SK-N-SH (cell line): ENCODE measurements at regions not wholly inside any gene's neighbourhood (a gene's known extent, or its start where the extent isn't known, plus 50 kb on each side); places are given as distances from the start of the nearest gene placed in this dataset.

Experiments
- CTCF ChIA-PET: fragments of 300-600, 350-600 bp; formaldehyde crosslinking; extraction: SDS; loops from one replicate; lab custom pipeline; 2021; lab: Yijun Ruan, JAX
- POLR2A ChIA-PET: fragments of 350-600 bp; sonication (Branson Sonifier 250); formaldehyde crosslinking; extraction: SDS; loops from one replicate; lab custom pipeline; 2020; ENCODE audit warnings: antibody characterized with exemption, inconsistent platforms; lab: Yijun Ruan, JAX
- DNase-seq: peaks from one replicate; pipeline ENCODE4 v3.0.0; 2012
- H2AFZ ChIP-seq: fragments of 200-600 bp; sonication (generic); 2 replicates; pipeline ENCODE4 v1.8.1; 2016; ENCODE audit warnings: antibody characterized with exemption, mild to moderate bottlenecking, low read depth
- H3F3A ChIP-seq: fragments of 200-600 bp; sonication (generic); replicated peaks from 2 replicates; pipeline ENCODE3; 2016; ENCODE audit warnings: antibody characterized with exemption, mild to moderate bottlenecking; ENCODE audit not compliant: insufficient read depth
- H3K27ac ChIP-seq, 2 experiments: fragments of 200-500 bp in 1 of 2; fragments of 200-600 bp in 1 of 2; sonication (Bioruptor generic) in 1 of 2; sonication (generic), shearing (Covaris generic) in 1 of 2; 2 replicates each; pipeline versions ENCODE4 v1.5.1 to v1.6.1; 2014 to 2016; ENCODE audit warnings: low read depth in 2 of 2, inconsistent platforms in 1 of 2, low read length in 1 of 2, mild to moderate bottlenecking in 1 of 2, mixed read lengths in 1 of 2
- H3K27me3 ChIP-seq: fragments of 200-600 bp; sonication (generic), shearing (Covaris generic); 2 replicates; pipeline ENCODE4 v1.6.1; 2016; ENCODE audit warnings: mixed run types; ENCODE audit not compliant: insufficient read depth
- H3K36me3 ChIP-seq, 2 experiments: fragments of 200-500 bp in 1 of 2; fragments of 200-600 bp in 1 of 2; sonication (Bioruptor generic) in 1 of 2; sonication (generic) in 1 of 2; replicated peaks in 1 of 2; 2 replicates each; pipeline versions ENCODE3 to v1.5.1; 2014 to 2016; ENCODE audit warnings: low read length in 1 of 2, mild to moderate bottlenecking in 1 of 2; ENCODE audit not compliant: insufficient read depth in 2 of 2, control insufficient read depth in 1 of 2
- H3K4me1 ChIP-seq, 2 experiments: fragments of 200-500 bp in 1 of 2; fragments of 200-600 bp in 1 of 2; sonication (Bioruptor generic) in 1 of 2; sonication (generic), shearing (Covaris generic) in 1 of 2; 2 replicates each; pipeline versions ENCODE4 v1.5.1 to v1.6.1; 2014 to 2016; ENCODE audit warnings: low read depth in 1 of 2, low read length in 1 of 2, mixed run types in 1 of 2; ENCODE audit not compliant: insufficient read depth in 2 of 2, control insufficient read depth in 1 of 2
- H3K4me2 ChIP-seq: fragments of 200-600 bp; sonication (generic), shearing (Covaris generic); 2 replicates; pipeline ENCODE4 v1.6.1; 2017; ENCODE audit warnings: mixed run types
- H3K4me3 ChIP-seq, 2 experiments: fragments of 200-500 bp in 1 of 2; fragments of 200-600 bp in 1 of 2; sonication (Bioruptor generic) in 1 of 2; sonication (generic), shearing (Covaris generic) in 1 of 2; 2 replicates each; pipeline versions ENCODE4 v1.5.1 to v1.8.1; 2014 to 2016; ENCODE audit warnings: low read depth in 2 of 2, inconsistent platforms in 1 of 2, low read length in 1 of 2, mild to moderate bottlenecking in 1 of 2, mixed read lengths in 1 of 2, moderate library complexity in 1 of 2
- H3K79me2 ChIP-seq: fragments of 200-600 bp; sonication (generic); 2 replicates; pipeline ENCODE4 v1.8.1; 2017; ENCODE audit warnings: mild to moderate bottlenecking; ENCODE audit not compliant: insufficient read depth
- H3K9ac ChIP-seq: fragments of 200-600 bp; sonication (generic); 2 replicates; pipeline ENCODE4 v1.6.1; 2017; ENCODE audit warnings: mixed run types
- H3K9me2 ChIP-seq: fragments of 200-600 bp; sonication (generic); 2 replicates; pipeline ENCODE4 v1.6.1; 2017; ENCODE audit warnings: mixed run types
- H3K9me3 ChIP-seq: fragments of 200-600 bp; sonication (generic); 2 replicates; pipeline ENCODE4 v1.6.1; 2017; ENCODE audit warnings: mixed run types, mild to moderate bottlenecking, moderate library complexity
- H4K20me1 ChIP-seq: fragments of 200-600 bp; sonication (generic); 2 replicates; pipeline ENCODE4 v1.6.1; 2017; ENCODE audit warnings: mild to moderate bottlenecking, mixed run types; ENCODE audit not compliant: insufficient read depth
- CHD2 ChIP-seq: fragments of 150-350 bp; IDR thresholded peaks from 2 replicates; pipeline ENCODE4 v1.6.1; 2018; ENCODE audit warnings: low read length; ENCODE audit not compliant: partially characterized antibody
- EZH2phosphoT487 ChIP-seq: fragments of 200-600 bp; sonication (generic); IDR thresholded peaks from 2 replicates; pipeline ENCODE4 v1.6.1; 2017; ENCODE audit warnings: low read depth, mixed run types, mild to moderate bottlenecking, antibody characterized with exemption, moderate library complexity, borderline replicate concordance
- FOSL2 ChIP-seq: IDR thresholded peaks from 2 replicates; pipeline ENCODE4 v1.4.0; 2012; ENCODE audit warnings: low read depth, mild to moderate bottlenecking, moderate library complexity, borderline replicate concordance
- FOXJ3 ChIP-seq: sonication (generic); formaldehyde crosslinking; IDR thresholded peaks from 2 replicates; pipeline ENCODE4 v1.5.1; 2020; ENCODE audit warnings: mild to moderate bottlenecking, missing genetic modification reagents
- FOXM1 ChIP-seq: IDR thresholded peaks from 2 replicates; pipeline ENCODE4 v1.4.0; 2012; ENCODE audit warnings: low read depth, mild to moderate bottlenecking
- GATA2 ChIP-seq: sonication (generic); formaldehyde crosslinking; IDR thresholded peaks from 2 replicates; pipeline ENCODE4 v1.5.0; 2020; ENCODE audit warnings: mild to moderate bottlenecking, missing genetic modification reagents
- MXI1 ChIP-seq: IDR thresholded peaks from 2 replicates; pipeline ENCODE4 v1.6.1; 2012; ENCODE audit warnings: mild to moderate bottlenecking, low read depth, low read length, improper control_type of control experiment
- NFIC ChIP-seq: IDR thresholded peaks from 2 replicates; pipeline ENCODE4 v1.4.0; 2012; ENCODE audit warnings: borderline replicate concordance
- RXRA ChIP-seq: IDR thresholded peaks from 2 replicates; pipeline ENCODE4 v1.4.0; 2012; ENCODE audit warnings: low read depth, mild to moderate bottlenecking, borderline replicate concordance
- SIN3A ChIP-seq: IDR thresholded peaks from 2 replicates; pipeline ENCODE4 v1.6.1; 2012; ENCODE audit warnings: low read depth, mild to moderate bottlenecking, low read length, moderate library complexity, borderline replicate concordance
- TAF1 ChIP-seq: IDR thresholded peaks from 2 replicates; pipeline ENCODE4 v1.6.1; 2012; ENCODE audit warnings: low read depth, mild to moderate bottlenecking, low read length, moderate library complexity, borderline replicate concordance
- TCF12 ChIP-seq: IDR thresholded peaks from 2 replicates; pipeline ENCODE4 v1.4.0; 2012
- YY1 ChIP-seq: IDR thresholded peaks from 2 replicates; pipeline ENCODE4 v1.4.0; 2012; ENCODE audit warnings: low read depth, mild to moderate bottlenecking
- WGBS: methylation state at CpG from one replicate; pipeline ENCODE4 v1.1.6; 2017; ENCODE audit warnings: low lambda C conversion rate; 5-methylcytosine and 5-hydroxymethylcytosine counted together
- TF ChIP-seq, protein P1 (sequence below): IDR thresholded peaks from 2 replicates; pipeline ENCODE4 v1.4.0; 2012; ENCODE audit warnings: low read depth
- TF ChIP-seq, protein P2 (sequence below): fragments of 200-600 bp; sonication (generic); IDR thresholded peaks from 2 replicates; pipeline ENCODE4 v1.6.1; 2017; ENCODE audit warnings: antibody characterized with exemption, mild to moderate bottlenecking, moderate library complexity
- TF ChIP-seq, protein P3 (sequence below): fragments of 150-350 bp; IDR thresholded peaks from 2 replicates; pipeline ENCODE4 v1.6.1; 2017; ENCODE audit warnings: antibody characterized with exemption, low read length, low read depth, borderline replicate concordance
- TF ChIP-seq, protein P4 (sequence below): IDR thresholded peaks from 2 replicates; pipeline ENCODE4 v1.4.0; 2012; ENCODE audit warnings: low read depth, borderline replicate concordance

DNA sequence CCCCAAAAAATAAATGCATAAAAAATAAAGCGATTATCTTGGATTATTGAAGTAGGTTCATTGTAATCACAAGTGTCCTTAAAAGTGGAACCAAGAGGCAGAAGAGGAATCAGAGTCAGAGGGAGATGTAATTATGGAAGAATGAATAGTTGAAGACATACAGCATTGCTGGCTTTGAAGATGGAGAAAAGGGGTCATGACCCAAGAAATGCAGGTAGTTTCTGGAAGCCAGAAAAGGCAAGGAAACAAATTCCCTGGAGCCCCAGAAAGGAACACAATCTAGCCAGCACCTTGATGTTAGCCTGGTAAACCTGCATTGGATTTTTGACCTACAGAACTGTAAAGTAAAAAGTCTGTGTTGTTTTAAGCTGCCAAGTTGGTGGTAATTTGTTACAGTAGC, 57.5 kb upstream of the PTGR2 start:
- TF ChIP-seq EZH2phosphoT487 (no peak), NFIC (no peak), GATA2 (CRISPR knock-in tag) (no peak), CHD2 (no peak), YY1 (no peak), FOSL2 (no peak), TCF12 (no peak), FOXM1 (no peak), FOXJ3 (CRISPR knock-in tag) (no peak), MXI1 (no peak), TAF1 (no peak)
- TF ChIP-seq, protein P1, sequence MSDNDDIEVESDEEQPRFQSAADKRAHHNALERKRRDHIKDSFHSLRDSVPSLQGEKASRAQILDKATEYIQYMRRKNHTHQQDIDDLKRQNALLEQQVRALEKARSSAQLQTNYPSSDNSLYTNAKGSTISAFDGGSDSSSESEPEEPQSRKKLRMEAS = no peak
- TF ChIP-seq, protein P2, sequence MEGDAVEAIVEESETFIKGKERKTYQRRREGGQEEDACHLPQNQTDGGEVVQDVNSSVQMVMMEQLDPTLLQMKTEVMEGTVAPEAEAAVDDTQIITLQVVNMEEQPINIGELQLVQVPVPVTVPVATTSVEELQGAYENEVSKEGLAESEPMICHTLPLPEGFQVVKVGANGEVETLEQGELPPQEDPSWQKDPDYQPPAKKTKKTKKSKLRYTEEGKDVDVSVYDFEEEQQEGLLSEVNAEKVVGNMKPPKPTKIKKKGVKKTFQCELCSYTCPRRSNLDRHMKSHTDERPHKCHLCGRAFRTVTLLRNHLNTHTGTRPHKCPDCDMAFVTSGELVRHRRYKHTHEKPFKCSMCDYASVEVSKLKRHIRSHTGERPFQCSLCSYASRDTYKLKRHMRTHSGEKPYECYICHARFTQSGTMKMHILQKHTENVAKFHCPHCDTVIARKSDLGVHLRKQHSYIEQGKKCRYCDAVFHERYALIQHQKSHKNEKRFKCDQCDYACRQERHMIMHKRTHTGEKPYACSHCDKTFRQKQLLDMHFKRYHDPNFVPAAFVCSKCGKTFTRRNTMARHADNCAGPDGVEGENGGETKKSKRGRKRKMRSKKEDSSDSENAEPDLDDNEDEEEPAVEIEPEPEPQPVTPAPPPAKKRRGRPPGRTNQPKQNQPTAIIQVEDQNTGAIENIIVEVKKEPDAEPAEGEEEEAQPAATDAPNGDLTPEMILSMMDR = no peak
- TF ChIP-seq, protein P3, sequence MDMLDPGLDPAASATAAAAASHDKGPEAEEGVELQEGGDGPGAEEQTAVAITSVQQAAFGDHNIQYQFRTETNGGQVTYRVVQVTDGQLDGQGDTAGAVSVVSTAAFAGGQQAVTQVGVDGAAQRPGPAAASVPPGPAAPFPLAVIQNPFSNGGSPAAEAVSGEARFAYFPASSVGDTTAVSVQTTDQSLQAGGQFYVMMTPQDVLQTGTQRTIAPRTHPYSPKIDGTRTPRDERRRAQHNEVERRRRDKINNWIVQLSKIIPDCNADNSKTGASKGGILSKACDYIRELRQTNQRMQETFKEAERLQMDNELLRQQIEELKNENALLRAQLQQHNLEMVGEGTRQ = no peak
- TF ChIP-seq, all 33 proteins: peak for 0
- ChIA-PET POLR2A (no interaction called here), CTCF (no interaction called here)
- no peak overlapping the region for H3K4me2 ChIP-seq
- peaks cover 0 to 3% of the 10 kb centered on the region in 2 experiments; a peak in 1 of 4 replicates for H3K4me1 ChIP-seq
- no peak overlapping the region for H3K9ac ChIP-seq
- no peaks in the 10 kb centered on the region for H4K20me1 ChIP-seq
- no peaks in the 10 kb centered on the region for H3K9me3 ChIP-seq
- DNase-seq = no peak
- H2AFZ ChIP-seq = 0 out of 2 replicates have a peak overlapping the region, but pooled peaks have one; percentile 46
- H3K9me2 ChIP-seq = no peaks in the 10 kb centered on the region
- H3K27me3 ChIP-seq = no peaks in the 10 kb centered on the region
- H3K27ac ChIP-seq = no peak overlapping the region
- no peak overlapping the region for H3K4me3 ChIP-seq
- H3F3A ChIP-seq = no peaks in the 10 kb centered on the region
- no peaks in the 10 kb centered on the region for H3K79me2 ChIP-seq
- WGBS = 97% methylated on average over 1 of the region's 1 CpG
- no peaks in the 10 kb centered on the region for H3K36me3 ChIP-seq

DNA sequence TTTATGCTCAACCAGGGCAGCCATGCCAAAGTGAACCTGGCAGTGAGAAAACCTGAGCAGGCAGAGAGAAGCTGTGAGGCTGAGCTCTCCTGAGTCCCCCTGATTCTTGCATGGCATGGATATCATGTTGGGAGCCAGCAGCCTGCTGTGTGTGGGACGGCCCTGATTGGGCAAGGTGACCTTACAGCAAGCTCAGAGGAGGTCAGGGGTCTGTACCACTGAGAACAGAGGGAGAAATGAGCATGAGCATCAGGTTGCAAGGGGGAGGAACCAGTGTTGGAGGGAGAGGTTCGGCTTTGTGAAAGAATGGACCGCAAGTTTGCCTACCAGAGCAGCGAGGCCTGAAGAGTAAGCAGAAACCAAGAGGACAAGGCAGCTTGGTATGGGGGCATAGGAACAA, 59.1 kb upstream of the PTGR2 start:
- 92% methylated on average over 4 of the region's 4 CpGs for WGBS
- H3K27me3 ChIP-seq = no peaks in the 10 kb centered on the region
- no peak for DNase-seq
- no peak overlapping the region for H3K4me3 ChIP-seq
- TF ChIP-seq SIN3A (no peak), RXRA (no peak)
- TF ChIP-seq, protein P4, sequence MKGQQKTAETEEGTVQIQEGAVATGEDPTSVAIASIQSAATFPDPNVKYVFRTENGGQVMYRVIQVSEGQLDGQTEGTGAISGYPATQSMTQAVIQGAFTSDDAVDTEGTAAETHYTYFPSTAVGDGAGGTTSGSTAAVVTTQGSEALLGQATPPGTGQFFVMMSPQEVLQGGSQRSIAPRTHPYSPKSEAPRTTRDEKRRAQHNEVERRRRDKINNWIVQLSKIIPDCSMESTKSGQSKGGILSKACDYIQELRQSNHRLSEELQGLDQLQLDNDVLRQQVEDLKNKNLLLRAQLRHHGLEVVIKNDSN = no peak
- H3K9me2 ChIP-seq = no peaks in the 10 kb centered on the region
- POLR2A ChIA-PET = no interaction called here
- H3K9me3 ChIP-seq = no peaks in the 10 kb centered on the region
- CTCF ChIA-PET = interaction anchor here (1.1 to 1.7 kb wide), 2 partner anchors 25 to 34 kb away, joined by 3 read pairs; no protein-coding TSS in a partner anchor
- no peaks in the 10 kb centered on the region for H3K36me3 ChIP-seq
- H4K20me1 ChIP-seq = no peaks in the 10 kb centered on the region
- H3K9ac ChIP-seq = no peak overlapping the region
- peaks cover 3 to 4% of the 10 kb centered on the region in 2 experiments; a peak in 3 of 4 replicates for H3K4me1 ChIP-seq
- no peak overlapping the region for H3K4me2 ChIP-seq
- H3K27ac ChIP-seq = no peak overlapping the region
- H3F3A ChIP-seq = no peaks in the 10 kb centered on the region
- no peak overlapping the region for H2AFZ ChIP-seq
- H3K79me2 ChIP-seq = peaks cover 13% of the 10 kb centered on the region; the same call in 1 of the 2 replicates
